Heart right ventricle (tissue), 16 donors: ENCODE measurements at regions not wholly inside any gene's neighbourhood (a gene's known extent, or its start where the extent isn't known, plus 50 kb on each side); places are given as distances from the start of the nearest gene placed in this dataset.
"Not testable (repeated sequence)": the region's sequence is repeated elsewhere in the genome, so short reads cannot be mapped to it uniquely, and the experiment has no call there.

ENCODE experiments used
- ATAC-seq, 8 donors: fragments of 200-7000 bp; cut with Tn5 transposase; one replicate each; pipeline ENCODE4 v1.9.1; 2020; ENCODE audit warnings: mild to moderate bottlenecking in 8 of 8, moderate library complexity in 8 of 8, moderate number of reproducible peaks in 1 of 8
- DNase-seq, 2 donors: peaks; one replicate each; pipeline ENCODE4 v3.0.0-alpha.2; 2020
- H3K27ac ChIP-seq, 10 donors: fragments of 200-600 bp; sonication (generic) in 2 of 10; one replicate each; pipeline versions ENCODE4 v1.5.0 to v1.8.0; 2020 to 2022; ENCODE audit warnings: mild to moderate bottlenecking in 3 of 10
- H3K27me3 ChIP-seq, 7 donors: fragments of 200-600 bp; one replicate each; pipeline ENCODE4 v1.8.0; 2021 to 2022; ENCODE audit warnings: mild to moderate bottlenecking in 2 of 7
- H3K36me3 ChIP-seq, 9 donors: fragments of 200-600 bp; sonication (generic) in 1 of 9; one replicate each; pipeline versions ENCODE4 v1.5.0 to v1.8.0; 2020 to 2022; ENCODE audit warnings: mild to moderate bottlenecking in 2 of 9
- H3K4me1 ChIP-seq, 9 donors: fragments of 200-600 bp; sonication (generic) in 1 of 9; one replicate each; pipeline versions ENCODE4 v1.5.0 to v1.8.0; 2020 to 2022; ENCODE audit warnings: mild to moderate bottlenecking in 4 of 9
- H3K4me3 ChIP-seq, 10 donors: fragments of 200-600 bp; sonication (generic) in 2 of 10; one replicate each; pipeline versions ENCODE4 v1.5.0 to v1.8.0; 2020 to 2022; ENCODE audit warnings: mild to moderate bottlenecking in 7 of 10, moderate library complexity in 2 of 10
- H3K9me3 ChIP-seq, 11 donors: fragments of 200-600 bp in 10 of 11; sonication (generic) in 2 of 11; one replicate each; pipeline versions ENCODE4 v1.5.0 to v1.8.0; 2013 to 2022; ENCODE audit warnings: mild to moderate bottlenecking in 2 of 11, control low read depth in 1 of 11, moderate library complexity in 1 of 11
- CTCF ChIP-seq, 9 donors: fragments of 200-600 bp; sonication (generic) in 2 of 9; IDR thresholded peaks; one replicate each; pipeline versions ENCODE4 v1.5.0 to v1.8.0; 2021 to 2022; ENCODE audit warnings: antibody characterized with exemption in 9 of 9, mild to moderate bottlenecking in 5 of 9, moderate library complexity in 1 of 9
- WGBS, 2 donors: extraction: QIAGEN DNeasy Blood & Tissue Kit; methylation state at CpG; one replicate each; pipeline ENCODE4 v1.1.7; 2013; ENCODE audit warnings: inconsistent platforms in 1 of 2; 5-methylcytosine and 5-hydroxymethylcytosine counted together
- intact Hi-C, 10 donors: fragments of 100-400 bp; cut with DNase I; formaldehyde crosslinking; loops; one replicate each; pipeline versions ENCODE4 v1.11.1 to v1.14.2; 2022
- donor health status: Arrhythmogenic right ventricular cardiomyopathy.
- donor health status: ischemic (EF 13 %, LVEDD 7.1; RV severe dilation, severe dysfunction).
- donor health status: healthy with polysubstance abuse.
- donor health status: DM: no; HTN: yes; CAD: no.
- donor health status: DM: no; HTN: no; CAD: no.
- donor health status: ischemic (EF 25% LVEDD 6.9; RV normal size, moderate dysfunction).
- donor health status: ischemic (EF 25% LVEDD 5.7; RV mildly dilated, moderate dysfunction).
- donor health status: healthy.
- donor health status: DM: yes; HTN: yes; CAD: no.
- donor health status: Ischemic cardiomyopathy.
- donor health status: ischemic (EF 35%, LVEDD 5.7; RV mildly dilated, moderate dysfunction).
- donor health status: nonischemic (EF 11% LVEDD 7.7; RV severe dilation, severe dysfunction).
- donor health status: DM: yes; HTN: yes; CAD: no.
- donor health status: PGD.
- donor health status: ischemic (EF 29% LVEDD 5.4; RV normal size, mild dysfunction).
- donor health status: nonischemic (EF 23%, LVEDD 6.1; RV moderate dilation, normal function).

- Histone ChIP-seq H3K27ac (no peak overlapping the region), H3K4me1 (no peaks in the 10 kb centered on the region), H3K27me3 (no peaks in the 10 kb centered on the region), H3K4me3 (no peak overlapping the region), H3K36me3 (no peaks in the 10 kb centered on the region), H3K9me3 (peaks cover 0 to 25% (median 0%) of the 10 kb centered on the region in 11 donors)
- no peak for DNase-seq
- intact Hi-C loops: no loop called here
- ATAC-seq: no peak
- no peak for TF ChIP-seq CTCF (IDR thresholded peaks at IDR 0.05)
- 42 to 59% methylated on average over 1 of the region's 1 CpG for WGBS, 2 donors
Measured at GRCh38 chr16:60635548-60635947, 1400.7 kb downstream of the CDH8 start.

GRCh38 chr16:60611844-60612243, 1424.4 kb downstream of the CDH8 start:
- no peaks in the 10 kb centered on the region for H3K27me3 ChIP-seq
- peaks cover 0 to 3% (median 0%) of the 10 kb centered on the region in 11 donors for H3K9me3 ChIP-seq
- intact Hi-C loops: no loop called here
- no peak for TF ChIP-seq CTCF (IDR thresholded peaks at IDR 0.05)
- H3K27ac ChIP-seq: no peak overlapping the region
- H3K4me1 ChIP-seq: no peaks in the 10 kb centered on the region
- no peak overlapping the region for H3K4me3 ChIP-seq
- no peak for ATAC-seq
- no peaks in the 10 kb centered on the region for H3K36me3 ChIP-seq
- DNase-seq: no peak

GRCh38 chr16:60608971-60609370, 1427.3 kb downstream of the CDH8 start:
- Histone ChIP-seq H3K27ac (no peak overlapping the region), H3K27me3 (no peaks in the 10 kb centered on the region), H3K9me3 (peaks cover 0 to 3% (median 0%) of the 10 kb centered on the region in 11 donors), H3K4me3 (no peak overlapping the region), H3K4me1 (no peaks in the 10 kb centered on the region), H3K36me3 (no peaks in the 10 kb centered on the region)
- DNase-seq (no peak), ATAC-seq (no peak)
- intact Hi-C loops: no loop called here
- WGBS, 2 donors: 81 to 88% methylated on average over 2 of the region's 2 CpGs
- TF ChIP-seq CTCF (IDR thresholded peaks at IDR 0.05): no peak

GRCh38 chr16:60605652-60606051, 1430.6 kb downstream of the CDH8 start:
- WGBS, 2 donors: 72 to 89% methylated on average over 3 of the region's 3 CpGs
- H3K4me3 ChIP-seq, ATAC-seq: not testable (repeated sequence)

GRCh38 chr16:60605176-60605575, 1431.1 kb downstream of the CDH8 start:
- Histone ChIP-seq H3K36me3 (no peaks in the 10 kb centered on the region), H3K4me1 (no peaks in the 10 kb centered on the region), H3K9me3 (peaks cover 0 to 3% (median 0%) of the 10 kb centered on the region in 11 donors), H3K27me3 (no peaks in the 10 kb centered on the region), H3K4me3 (no peak overlapping the region), H3K27ac (no peak overlapping the region)
- WGBS, 2 donors: 81 to 82% methylated on average over 3 of the region's 3 CpGs
- DNase-seq (no peak), ATAC-seq (no peak)
- no peak for TF ChIP-seq CTCF (IDR thresholded peaks at IDR 0.05)
- intact Hi-C loops: no loop called here

More at GRCh38 chr16:60605652-60606051, 1430.6 kb downstream of the CDH8 start:
- H3K27ac ChIP-seq, intact Hi-C loops, H3K9me3 ChIP-seq, H3K4me1 ChIP-seq, H3K36me3 ChIP-seq, DNase-seq, H3K27me3 ChIP-seq: not testable (repeated sequence)
